ENCODE measurements at regions not wholly inside any gene's neighbourhood (a gene's known extent, or its start where the extent isn't known, plus 50 kb on each side); places are given as distances from the start of the nearest gene placed in this dataset.

DNA sequence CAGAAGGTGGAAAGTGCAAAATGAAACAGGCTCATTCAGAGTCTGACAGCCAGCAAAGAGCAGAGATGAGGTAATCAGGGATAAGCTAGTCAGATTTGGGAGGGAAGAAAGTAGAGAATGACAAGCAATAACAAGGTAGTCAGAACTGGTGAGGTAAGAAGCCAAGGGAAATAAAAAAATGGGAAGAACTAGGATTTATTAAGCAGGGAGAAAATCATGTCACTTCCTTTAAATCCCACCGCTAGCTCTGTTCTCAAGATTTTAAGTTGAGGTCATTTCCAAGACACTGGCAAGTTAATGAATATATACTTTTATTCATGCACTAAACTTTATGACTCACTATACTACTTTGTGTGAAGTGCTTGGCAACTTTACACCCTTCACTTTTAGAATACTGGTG lies 1106.8 kb downstream of the IGSF11 start:
- ATAC-seq (no peak), DNase-seq (no peak)
- no peaks in the 10 kb centered on the region for H3K4me1 ChIP-seq (ENCODE audit: insufficient read depth, low read length)
- H3K4me2 ChIP-seq (ENCODE audit: low read length): no peak overlapping the region
- no peaks in the 10 kb centered on the region for H3F3A ChIP-seq (ENCODE audit: low read length, unreplicated experiment)
- H4K20me1 ChIP-seq (ENCODE audit: low read length): no peaks in the 10 kb centered on the region
- ChIA-PET POLR2A (ENCODE audit: unreplicated experiment) (no interaction called here), CTCF (no interaction called here)
- no peak for TF ChIP-seq CTCF (conservative IDR thresholded peaks at IDR 0.05; ENCODE audit: low read depth, low read length)
- no peak for TF ChIP-seq EZH2 (IDR thresholded peaks at IDR 0.05; ENCODE audit: low read length, unreplicated experiment)
- TF ChIP-seq EZH2phosphoT487 (IDR thresholded peaks at IDR 0.05; ENCODE audit: borderline replicate concordance, low read length): no peak
- H3K9me2 ChIP-seq (replicated peaks; ENCODE audit: low read length): no peaks in the 10 kb centered on the region
- no peak overlapping the region for H3K27ac ChIP-seq (ENCODE audit: low read length)
- H2AFZ ChIP-seq (ENCODE audit: low read length): no peak overlapping the region
- no TSS peak for BruUV-seq (replicated peaks)
- no peaks in the 10 kb centered on the region for H3K36me3 ChIP-seq (ENCODE audit: low read depth, low read length)
- H3K4me3 ChIP-seq (ENCODE audit: low read length): no peak overlapping the region
- H3K9me3 ChIP-seq (ENCODE audit: low read length): peaks cover 42% of the 10 kb centered on the region; the same call in 1 of the 2 replicates
- H3K9ac ChIP-seq (ENCODE audit: low read length): no peak overlapping the region
- no peaks in the 10 kb centered on the region for H3K79me2 ChIP-seq (ENCODE audit: low read length)
- intact Hi-C loops (cut with micrococcal nuclease): no loop called here
- H3K27me3 ChIP-seq (ENCODE audit: low read length): no peaks in the 10 kb centered on the region

DNA sequence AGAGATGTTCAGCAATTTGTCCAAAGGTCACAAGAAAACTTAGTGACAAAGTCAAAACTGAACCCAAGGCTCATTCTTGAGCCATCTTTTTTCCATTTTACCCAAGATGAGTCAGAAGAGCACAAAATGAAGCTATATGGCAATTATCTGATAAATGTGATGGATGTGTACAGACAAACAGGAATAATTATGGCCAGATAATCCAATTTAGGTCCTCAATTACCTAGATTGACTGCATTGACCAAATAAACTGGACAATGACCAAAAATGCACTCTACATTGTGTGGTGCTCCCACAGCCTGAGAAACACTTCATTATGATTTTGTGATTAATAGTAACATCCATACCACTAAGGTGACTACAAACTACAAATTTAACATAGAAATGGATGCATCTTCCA lies 1105.8 kb downstream of the IGSF11 start:
- no peaks in the 10 kb centered on the region for H3K4me1 ChIP-seq (ENCODE audit: insufficient read depth, low read length)
- H3K9ac ChIP-seq (ENCODE audit: low read length): no peak overlapping the region
- intact Hi-C loops (cut with micrococcal nuclease): no loop called here
- no peak overlapping the region for H2AFZ ChIP-seq (ENCODE audit: low read length)
- H3K79me2 ChIP-seq (ENCODE audit: low read length): no peaks in the 10 kb centered on the region
- H3K27ac ChIP-seq (ENCODE audit: low read length): no peak overlapping the region
- BruUV-seq (replicated peaks): no TSS peak
- ChIA-PET CTCF (no interaction called here), POLR2A (ENCODE audit: unreplicated experiment) (no interaction called here)
- no peaks in the 10 kb centered on the region for H3K36me3 ChIP-seq (ENCODE audit: low read depth, low read length)
- H3K9me2 ChIP-seq (replicated peaks; ENCODE audit: low read length): no peaks in the 10 kb centered on the region
- H3K9me3 ChIP-seq (ENCODE audit: low read length): peaks cover 47% of the 10 kb centered on the region; the same call in 1 of the 2 replicates
- ATAC-seq: no peak
- no peaks in the 10 kb centered on the region for H4K20me1 ChIP-seq (ENCODE audit: low read length)
- H3K4me3 ChIP-seq (ENCODE audit: low read length): no peak overlapping the region
- no peaks in the 10 kb centered on the region for H3K27me3 ChIP-seq (ENCODE audit: low read length)
- TF ChIP-seq EZH2 (IDR thresholded peaks at IDR 0.05; ENCODE audit: low read length, unreplicated experiment) (no peak), EZH2phosphoT487 (IDR thresholded peaks at IDR 0.05; ENCODE audit: borderline replicate concordance, low read length) (no peak), CTCF (conservative IDR thresholded peaks at IDR 0.05; ENCODE audit: low read depth, low read length) (no peak)
- H3K4me2 ChIP-seq (ENCODE audit: low read length): no peak overlapping the region
- no peak for DNase-seq
- H3F3A ChIP-seq (ENCODE audit: low read length, unreplicated experiment): no peaks in the 10 kb centered on the region

DNA sequence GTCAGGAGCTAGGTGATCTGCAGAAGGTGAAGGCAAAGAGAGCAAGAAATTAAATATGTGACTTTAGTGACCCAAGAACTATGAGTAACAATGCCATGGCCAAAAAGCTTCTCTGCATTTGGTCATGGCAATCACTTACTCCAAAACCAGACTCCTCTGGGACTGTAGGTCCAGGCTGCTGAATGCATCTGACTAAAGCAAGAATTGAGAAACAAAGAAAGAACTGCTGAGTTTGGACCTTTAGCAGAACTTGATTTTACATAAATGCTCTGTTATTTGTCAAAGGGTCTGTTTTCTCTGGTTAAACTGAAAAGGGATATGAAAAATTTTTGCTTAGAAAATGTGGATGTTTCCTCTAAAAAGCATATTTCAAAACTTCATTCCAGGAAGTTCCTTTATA lies 1102.2 kb downstream of the IGSF11 start:
- Histone ChIP-seq H3K36me3 (ENCODE audit: low read depth, low read length) (no peaks in the 10 kb centered on the region), H3K4me3 (ENCODE audit: low read length) (no peak overlapping the region), H3K27ac (ENCODE audit: low read length) (no peak overlapping the region), H3K4me1 (ENCODE audit: insufficient read depth, low read length) (no peaks in the 10 kb centered on the region), H3K9me2 (replicated peaks; ENCODE audit: low read length) (no peaks in the 10 kb centered on the region), H4K20me1 (ENCODE audit: low read length) (no peaks in the 10 kb centered on the region), H3K9me3 (ENCODE audit: low read length) (peaks cover 54% of the 10 kb centered on the region), H2AFZ (ENCODE audit: low read length) (no peak overlapping the region), H3K79me2 (ENCODE audit: low read length) (no peaks in the 10 kb centered on the region), H3F3A (ENCODE audit: low read length, unreplicated experiment) (no peaks in the 10 kb centered on the region), H3K9ac (ENCODE audit: low read length) (no peak overlapping the region), H3K27me3 (ENCODE audit: low read length) (no peaks in the 10 kb centered on the region), H3K4me2 (ENCODE audit: low read length) (no peak overlapping the region)
- ChIA-PET POLR2A (ENCODE audit: unreplicated experiment) (no interaction called here), CTCF (no interaction called here)
- BruUV-seq (replicated peaks): no TSS peak
- ATAC-seq (no peak), DNase-seq (no peak)
- no peak for TF ChIP-seq EZH2phosphoT487 (IDR thresholded peaks at IDR 0.05; ENCODE audit: borderline replicate concordance, low read length)
- no peak for TF ChIP-seq CTCF (conservative IDR thresholded peaks at IDR 0.05; ENCODE audit: low read depth, low read length)
- TF ChIP-seq EZH2 (IDR thresholded peaks at IDR 0.05; ENCODE audit: low read length, unreplicated experiment): no peak
- intact Hi-C loops (cut with micrococcal nuclease): no loop called here

Measured in PC-3 (cell line).